Endothelial cell of umbilical vein (primary cell): ENCODE measurements at regions not wholly inside any gene's neighbourhood (a gene's known extent, or its start where the extent isn't known, plus 50 kb on each side); places are given as distances from the start of the nearest gene placed in this dataset.

ENCODE experiments used
- BruUV-seq: library from RNA; stranded (reverse); fragments of 400-500 nt; replicated peaks from 2 replicates; lab custom pipeline; 2021; lab: Mats Ljungman, UMichigan
- CTCF ChIA-PET: fragments of 300-600, 350-600 bp; sonication (Branson Sonifier 250); formaldehyde crosslinking; loops from one replicate; lab custom pipeline; 2021; ENCODE audit warnings: antibody characterized with exemption, inconsistent platforms; lab: Charles Lee
- POLR2A ChIA-PET: fragments of 300-600, 350-600 bp; sonication (Branson Sonifier 250); formaldehyde crosslinking; loops from one replicate; lab custom pipeline; 2021; ENCODE audit warnings: antibody characterized with exemption, inconsistent platforms; lab: Charles Lee
- DNase-seq: peaks from one replicate; pipeline ENCODE4 v3.0.0-alpha.2; 2011; ENCODE audit warnings: low read depth, low spot score
- FAIRE-seq: peaks from 2 replicates; lab custom pipeline; 2011; peaks lifted over from hg19 to GRCh38; lab: Jason Lieb, UNC
- H2AFZ ChIP-seq: 2 replicates; pipeline ENCODE4 v1.6.0; 2012; ENCODE audit warnings: low read depth, low read length, control low read depth, inconsistent platforms
- H3K27ac ChIP-seq: 2 replicates; pipeline ENCODE4 v1.5.1; 2011; ENCODE audit warnings: low read depth, mild to moderate bottlenecking, control low read depth, low read length, moderate library complexity; ENCODE audit not compliant: insufficient read depth
- H3K27me3 ChIP-seq, 2 experiments: 2 replicates each; pipeline versions ENCODE4 v1.6.0 to v1.6.1; 2011; ENCODE audit warnings: low read length in 2 of 2, mixed read lengths in 1 of 2; ENCODE audit not compliant: control insufficient read depth in 2 of 2, insufficient read depth in 2 of 2
- H3K36me3 ChIP-seq, 2 experiments: 2 replicates in 1 of 2; 3 replicates in 1 of 2; pipeline ENCODE4 v1.5.1; 2011; ENCODE audit warnings: low read length in 2 of 2, mild to moderate bottlenecking in 1 of 2, moderate library complexity in 1 of 2; ENCODE audit not compliant: control insufficient read depth in 2 of 2, insufficient read depth in 2 of 2; ENCODE audit errors: extremely low read depth in 1 of 2
- H3K4me1 ChIP-seq: 3 replicates; pipeline ENCODE4 v1.5.1; 2011; ENCODE audit warnings: mild to moderate bottlenecking, low read length; ENCODE audit not compliant: control insufficient read depth, insufficient read depth; ENCODE audit errors: extremely low read depth
- H3K4me2 ChIP-seq: 2 replicates; pipeline ENCODE4 v1.6.1; 2011; ENCODE audit warnings: low read length, control low read depth, mixed read lengths; ENCODE audit not compliant: insufficient read depth
- H3K4me3 ChIP-seq, 3 experiments: fragments of 200-600 bp in 1 of 3; sonication (generic), shearing (Covaris generic) in 1 of 3; replicated peaks in 1 of 3; 2 replicates each; pipeline ENCODE4 v1.5.1; 2011 to 2016; ENCODE audit warnings: control low read depth in 3 of 3, low read length in 3 of 3, mild to moderate bottlenecking in 2 of 3, inconsistent platforms in 1 of 3, low read depth in 1 of 3, moderate library complexity in 1 of 3; ENCODE audit not compliant: insufficient read depth in 1 of 3
- H3K79me2 ChIP-seq: 2 replicates; pipeline ENCODE4 v1.6.0; 2012; ENCODE audit warnings: low read length, inconsistent platforms; ENCODE audit not compliant: control insufficient read depth, insufficient read depth
- H3K9ac ChIP-seq: replicated peaks from 2 replicates; pipeline ENCODE3; 2011; ENCODE audit warnings: low read length, control low read depth; ENCODE audit not compliant: insufficient read depth; ENCODE audit errors: extremely low read depth
- H3K9me1 ChIP-seq: replicated peaks from 3 replicates; pipeline ENCODE4 v1.6.0; 2011; ENCODE audit warnings: mild to moderate bottlenecking, low read length; ENCODE audit not compliant: control insufficient read depth, insufficient read depth; ENCODE audit errors: extremely low read depth
- H3K9me3 ChIP-seq: replicated peaks from 2 replicates; pipeline ENCODE4 v1.5.1; 2012; ENCODE audit warnings: low read length, inconsistent platforms; ENCODE audit not compliant: control insufficient read depth, insufficient read depth
- H4K20me1 ChIP-seq: replicated peaks from 2 replicates; pipeline ENCODE3; 2011; ENCODE audit warnings: mild to moderate bottlenecking, low read length; ENCODE audit not compliant: control insufficient read depth, insufficient read depth; ENCODE audit errors: extremely low read depth
- EZH2 ChIP-seq: IDR thresholded peaks from 2 replicates; pipeline ENCODE4 v1.6.1; 2012; ENCODE audit warnings: borderline replicate concordance, low read depth, mild to moderate bottlenecking, moderate library complexity, low read length, inconsistent platforms; ENCODE audit not compliant: severe bottlenecking
- GATA2 ChIP-seq: IDR thresholded peaks from 2 replicates; pipeline ENCODE4 v1.7.0; 2011; ENCODE audit warnings: low read depth, mild to moderate bottlenecking, moderate library complexity, mixed read lengths, low read length; ENCODE audit not compliant: insufficient read length, insufficient read depth
- JUN ChIP-seq: IDR thresholded peaks from 2 replicates; pipeline ENCODE4 v1.6.1; 2011; ENCODE audit warnings: borderline replicate concordance, low read depth; ENCODE audit not compliant: insufficient read length, insufficient read depth
- MYC ChIP-seq: IDR thresholded peaks from one replicate; pipeline ENCODE4 v1.6.1; 2011; ENCODE audit warnings: mild to moderate bottlenecking, low read depth, low read length
- POLR2A ChIP-seq: IDR thresholded peaks from 2 replicates; pipeline ENCODE4 v1.6.1; 2012; ENCODE audit warnings: low read depth, mild to moderate bottlenecking, control low read depth, low read length
- POLR2AphosphoS5 ChIP-seq: IDR thresholded peaks from 2 replicates; pipeline ENCODE4 v1.6.1; 2012; ENCODE audit warnings: low read depth, mild to moderate bottlenecking, control low read depth, low read length, moderate library complexity; ENCODE audit not compliant: insufficient read depth
- dilution Hi-C: fragments of 300-500 bp; cut with MboI; formaldehyde crosslinking; loops from one replicate; pipeline ENCODE4 v1.15.0; 2019; ENCODE audit warnings: low sequenced_read_pairs; ENCODE audit not compliant: extremely low pct_ligation_motif_present
- intact Hi-C: fragments of 100-400 bp; cut with micrococcal nuclease; formaldehyde crosslinking; loops from one replicate; pipeline ENCODE4 v1.10.0; 2022
- TF ChIP-seq, protein P1 (sequence below), 2 donors: IDR thresholded peaks; 1 replicate in 1 of 2; 2 replicates in 1 of 2; pipeline ENCODE4 v1.5.1; 2011; ENCODE audit warnings: low read length in 2 of 2, mild to moderate bottlenecking in 2 of 2, moderate library complexity in 2 of 2, control low read depth in 1 of 2, inconsistent platforms in 1 of 2, low read depth in 1 of 2; ENCODE audit not compliant: insufficient read depth in 1 of 2; ENCODE audit errors: extremely low read depth in 1 of 2
- TF ChIP-seq, protein P2 (sequence below): IDR thresholded peaks from 2 replicates; pipeline ENCODE4 v1.6.1; 2011; ENCODE audit not compliant: insufficient read depth, insufficient read length

DNA sequence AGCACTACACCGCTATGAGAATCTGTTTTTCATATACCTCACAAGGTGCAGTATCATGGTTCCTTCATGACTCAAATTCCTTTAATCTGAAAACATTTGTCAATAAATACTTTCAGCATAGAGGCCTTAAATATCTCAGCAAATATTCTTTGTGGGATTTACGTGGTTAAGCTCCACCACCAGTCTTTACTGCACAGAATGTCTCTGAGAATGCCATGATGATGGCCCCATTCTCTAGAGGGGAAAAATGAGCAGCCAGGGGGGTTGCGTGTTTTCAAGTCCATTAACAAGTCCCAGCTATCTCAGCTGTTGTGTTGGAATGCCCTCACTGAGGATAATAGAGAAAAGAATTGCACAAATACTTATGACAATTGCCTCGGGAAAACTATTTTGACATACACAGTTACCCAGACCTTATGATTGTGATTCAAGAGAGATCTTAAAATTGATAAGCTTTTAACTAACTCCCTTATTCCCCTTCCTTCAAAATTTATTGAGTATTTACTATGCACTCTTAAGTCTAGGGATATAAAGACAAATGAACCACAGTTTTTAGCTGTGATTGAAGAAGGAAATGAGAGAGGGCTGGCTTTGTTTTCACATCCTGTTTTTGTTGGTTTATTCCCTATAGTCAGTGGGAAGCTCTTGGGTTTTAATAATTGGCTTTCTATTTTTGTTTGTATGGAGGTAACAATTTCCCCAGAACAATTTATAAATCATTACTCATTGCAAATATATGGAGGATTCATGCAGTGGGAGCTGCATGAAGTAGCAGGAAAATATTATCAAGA lies 176.5 kb upstream of the VWC2 start:
- H4K20me1 ChIP-seq: no peaks in the 10 kb centered on the region
- no TSS peak for BruUV-seq
- no peaks in the 10 kb centered on the region for H3K36me3 ChIP-seq
- H3K79me2 ChIP-seq: no peaks in the 10 kb centered on the region
- ChIA-PET CTCF (no interaction called here), POLR2A (no interaction called here)
- dilution Hi-C loops (no loop called here), intact Hi-C loops (no loop called here)
- DNase-seq: no peak
- H3K27ac ChIP-seq: no peak overlapping the region
- peaks cover 2% of the 10 kb centered on the region for H3K9me3 ChIP-seq
- H3K9me1 ChIP-seq: no peaks in the 10 kb centered on the region
- TF ChIP-seq, protein P1, sequence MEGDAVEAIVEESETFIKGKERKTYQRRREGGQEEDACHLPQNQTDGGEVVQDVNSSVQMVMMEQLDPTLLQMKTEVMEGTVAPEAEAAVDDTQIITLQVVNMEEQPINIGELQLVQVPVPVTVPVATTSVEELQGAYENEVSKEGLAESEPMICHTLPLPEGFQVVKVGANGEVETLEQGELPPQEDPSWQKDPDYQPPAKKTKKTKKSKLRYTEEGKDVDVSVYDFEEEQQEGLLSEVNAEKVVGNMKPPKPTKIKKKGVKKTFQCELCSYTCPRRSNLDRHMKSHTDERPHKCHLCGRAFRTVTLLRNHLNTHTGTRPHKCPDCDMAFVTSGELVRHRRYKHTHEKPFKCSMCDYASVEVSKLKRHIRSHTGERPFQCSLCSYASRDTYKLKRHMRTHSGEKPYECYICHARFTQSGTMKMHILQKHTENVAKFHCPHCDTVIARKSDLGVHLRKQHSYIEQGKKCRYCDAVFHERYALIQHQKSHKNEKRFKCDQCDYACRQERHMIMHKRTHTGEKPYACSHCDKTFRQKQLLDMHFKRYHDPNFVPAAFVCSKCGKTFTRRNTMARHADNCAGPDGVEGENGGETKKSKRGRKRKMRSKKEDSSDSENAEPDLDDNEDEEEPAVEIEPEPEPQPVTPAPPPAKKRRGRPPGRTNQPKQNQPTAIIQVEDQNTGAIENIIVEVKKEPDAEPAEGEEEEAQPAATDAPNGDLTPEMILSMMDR (IDR thresholded peaks at IDR 0.05; ENCODE audit: extremely low read depth in 1 of 2, insufficient read depth in 1 of 2, low read depth in 1 of 2, low read length in 2 of 2): no peak
- TF ChIP-seq POLR2AphosphoS5 (no peak), GATA2 (no peak), JUN (no peak)
- no peak overlapping the region for H2AFZ ChIP-seq
- no peak overlapping the region for H3K9ac ChIP-seq
- H3K4me1 ChIP-seq: no peaks in the 10 kb centered on the region
- H3K27me3 ChIP-seq: no peaks in the 10 kb centered on the region
- no peak overlapping the region for H3K4me2 ChIP-seq
- no peak overlapping the region for H3K4me3 ChIP-seq
- no peak for FAIRE-seq

DNA sequence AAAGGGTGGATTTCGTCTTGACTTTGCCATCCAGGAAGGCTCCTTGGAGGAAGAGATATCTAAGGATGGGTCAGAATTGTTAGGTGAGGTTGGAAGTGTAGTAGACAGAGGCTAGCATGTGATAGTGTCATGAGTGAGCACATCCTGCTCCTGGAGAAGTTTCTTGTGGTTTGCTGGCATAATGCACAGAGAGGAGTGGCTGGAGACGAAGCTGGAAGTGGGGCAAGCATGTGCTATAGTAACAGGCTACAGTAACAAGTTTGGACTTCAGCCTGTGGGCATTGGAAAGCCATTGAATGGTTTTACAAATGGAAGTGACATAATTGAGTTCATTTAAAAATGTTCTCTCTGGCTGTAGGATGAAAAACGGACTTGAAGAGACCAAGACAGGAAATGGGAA lies 175.6 kb upstream of the VWC2 start:
- Histone ChIP-seq H3K4me1 (no peaks in the 10 kb centered on the region), H2AFZ (no peak overlapping the region), H3K9ac (no peak overlapping the region), H4K20me1 (no peaks in the 10 kb centered on the region), H3K9me1 (no peaks in the 10 kb centered on the region), H3K36me3 (no peaks in the 10 kb centered on the region), H3K9me3 (peaks cover 2% of the 10 kb centered on the region), H3K4me3 (no peak overlapping the region), H3K4me2 (no peak overlapping the region), H3K27me3 (no peaks in the 10 kb centered on the region), H3K79me2 (no peaks in the 10 kb centered on the region), H3K27ac (no peak overlapping the region)
- dilution Hi-C loops: no loop called here
- no TSS peak for BruUV-seq
- no peak for DNase-seq
- intact Hi-C loops: no loop called here
- CTCF ChIA-PET: no interaction called here
- FAIRE-seq: no peak
- TF ChIP-seq POLR2A: no peak
- no peak for TF ChIP-seq POLR2AphosphoS5
- TF ChIP-seq EZH2: no peak
- TF ChIP-seq, protein P2, sequence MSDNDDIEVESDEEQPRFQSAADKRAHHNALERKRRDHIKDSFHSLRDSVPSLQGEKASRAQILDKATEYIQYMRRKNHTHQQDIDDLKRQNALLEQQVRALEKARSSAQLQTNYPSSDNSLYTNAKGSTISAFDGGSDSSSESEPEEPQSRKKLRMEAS: no peak
- TF ChIP-seq, protein P1 (IDR thresholded peaks at IDR 0.05; ENCODE audit: extremely low read depth in 1 of 2, insufficient read depth in 1 of 2, low read depth in 1 of 2, low read length in 2 of 2): no peak
- TF ChIP-seq MYC: no peak
- TF ChIP-seq GATA2: no peak
- POLR2A ChIA-PET: no interaction called here
